ENCODE measurements at regions not wholly inside any gene's neighbourhood (a gene's known extent, or its start where the extent isn't known, plus 50 kb on each side); places are given as distances from the start of the nearest gene placed in this dataset.
"Not testable (repeated sequence)": the region's sequence is repeated elsewhere in the genome, so short reads cannot be mapped to it uniquely, and the experiment has no call there.

DNA sequence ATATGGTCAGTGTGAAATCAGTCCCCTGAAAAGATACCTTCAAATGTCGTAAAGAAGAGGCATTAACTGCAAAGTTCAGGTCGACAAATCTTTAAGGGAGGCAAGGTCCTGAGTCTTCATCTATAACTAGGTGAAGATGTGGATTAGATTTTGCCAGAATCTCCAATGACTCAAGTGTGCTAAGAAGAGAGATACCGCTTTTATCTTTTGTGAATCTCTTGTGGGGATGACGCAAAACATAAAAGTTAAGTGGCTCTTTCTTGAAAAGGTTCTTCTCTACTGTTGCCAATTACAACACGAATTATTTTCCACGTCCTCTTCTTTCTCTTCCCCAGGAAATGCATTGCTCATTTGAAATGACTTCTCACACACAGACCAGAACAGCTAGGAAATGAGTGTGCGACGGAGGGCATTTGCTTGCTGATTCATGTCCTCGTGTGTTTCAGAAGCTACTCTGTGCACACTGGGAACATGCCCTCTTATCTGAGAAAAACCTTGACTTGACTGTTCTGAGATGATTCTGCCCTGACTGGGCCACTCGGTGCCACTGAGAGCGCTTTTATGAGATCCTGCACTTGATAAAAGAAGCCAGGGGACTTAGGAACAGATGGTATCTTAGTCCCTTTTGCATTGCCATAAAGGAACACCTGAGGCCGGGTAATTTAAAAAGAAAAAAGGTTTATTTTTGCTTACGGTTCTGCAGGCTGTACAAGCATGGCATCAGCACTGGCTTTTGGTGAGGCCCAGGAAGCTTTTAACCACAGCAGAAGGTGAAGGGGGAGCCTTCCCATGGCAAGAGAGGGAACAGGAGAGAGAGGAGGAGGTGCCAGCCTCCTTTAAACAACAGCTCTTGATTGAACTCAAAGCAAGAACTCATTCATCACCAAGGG is 169.5 kb upstream of the PFKP start:
- no peak for DNase-seq (ENCODE audit: low read depth)
- TF ChIP-seq, protein P1, sequence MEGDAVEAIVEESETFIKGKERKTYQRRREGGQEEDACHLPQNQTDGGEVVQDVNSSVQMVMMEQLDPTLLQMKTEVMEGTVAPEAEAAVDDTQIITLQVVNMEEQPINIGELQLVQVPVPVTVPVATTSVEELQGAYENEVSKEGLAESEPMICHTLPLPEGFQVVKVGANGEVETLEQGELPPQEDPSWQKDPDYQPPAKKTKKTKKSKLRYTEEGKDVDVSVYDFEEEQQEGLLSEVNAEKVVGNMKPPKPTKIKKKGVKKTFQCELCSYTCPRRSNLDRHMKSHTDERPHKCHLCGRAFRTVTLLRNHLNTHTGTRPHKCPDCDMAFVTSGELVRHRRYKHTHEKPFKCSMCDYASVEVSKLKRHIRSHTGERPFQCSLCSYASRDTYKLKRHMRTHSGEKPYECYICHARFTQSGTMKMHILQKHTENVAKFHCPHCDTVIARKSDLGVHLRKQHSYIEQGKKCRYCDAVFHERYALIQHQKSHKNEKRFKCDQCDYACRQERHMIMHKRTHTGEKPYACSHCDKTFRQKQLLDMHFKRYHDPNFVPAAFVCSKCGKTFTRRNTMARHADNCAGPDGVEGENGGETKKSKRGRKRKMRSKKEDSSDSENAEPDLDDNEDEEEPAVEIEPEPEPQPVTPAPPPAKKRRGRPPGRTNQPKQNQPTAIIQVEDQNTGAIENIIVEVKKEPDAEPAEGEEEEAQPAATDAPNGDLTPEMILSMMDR (conservative IDR thresholded peaks at IDR 0.05; ENCODE audit: low read length): no peak
- H3K4me3 ChIP-seq (ENCODE audit: low read length): no peak overlapping the region

DNA sequence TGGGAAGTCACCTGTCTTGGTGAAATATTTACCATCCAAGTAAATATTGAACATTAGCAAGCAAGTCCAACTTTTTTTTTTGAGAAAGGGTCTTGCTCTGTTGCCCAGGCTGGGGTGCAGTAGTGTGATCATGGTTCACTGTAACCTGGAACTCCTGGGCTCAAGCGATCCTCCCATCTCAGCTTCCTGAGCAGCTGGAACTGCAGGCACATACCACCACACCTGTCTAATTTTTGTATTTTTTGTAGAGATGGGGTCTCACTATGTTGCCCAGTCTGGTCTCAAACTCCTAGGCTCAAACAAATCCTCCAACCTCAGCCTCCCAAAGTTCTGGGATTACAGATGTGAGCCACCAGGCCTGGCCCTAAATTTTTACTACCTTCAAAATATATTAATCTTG is 171.0 kb upstream of the PFKP start:
- H3K4me3 ChIP-seq (ENCODE audit: low read length); DNase-seq (ENCODE audit: low read depth): not testable (repeated sequence)

DNA sequence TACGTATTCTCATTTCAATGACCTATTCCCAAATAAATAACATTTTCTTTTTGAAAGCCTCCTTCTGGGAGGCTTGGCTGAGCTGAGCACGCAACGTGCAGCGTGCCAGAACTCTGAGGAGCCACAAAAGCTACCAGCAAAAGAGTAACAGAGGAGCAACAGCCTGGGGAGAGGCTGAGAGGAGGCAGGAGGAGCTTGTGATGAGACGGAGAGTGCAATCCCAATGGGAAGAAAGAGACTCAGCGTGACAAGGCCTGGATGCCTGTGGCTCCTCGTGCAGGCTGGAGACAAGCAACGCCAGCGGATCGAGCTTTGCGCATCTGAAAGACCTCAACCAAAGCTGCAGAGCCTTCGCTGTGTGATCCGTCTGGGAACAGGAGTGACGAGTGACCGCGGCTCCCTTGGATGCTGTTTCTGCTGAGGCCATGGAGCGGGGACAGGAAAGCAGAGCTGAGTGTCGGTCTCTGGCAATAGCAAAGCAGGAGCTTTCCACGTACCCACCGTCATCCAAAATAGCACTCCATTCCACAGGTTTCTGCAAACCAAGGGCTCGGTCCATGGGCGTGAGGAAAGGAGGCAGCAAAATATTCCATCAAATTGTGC is 171.7 kb upstream of the PFKP start:
- DNase-seq (ENCODE audit: low read depth): no peak
- H3K4me3 ChIP-seq (ENCODE audit: low read length): no peak overlapping the region
- TF ChIP-seq, protein P1 (conservative IDR thresholded peaks at IDR 0.05; ENCODE audit: low read length): no peak

DNA sequence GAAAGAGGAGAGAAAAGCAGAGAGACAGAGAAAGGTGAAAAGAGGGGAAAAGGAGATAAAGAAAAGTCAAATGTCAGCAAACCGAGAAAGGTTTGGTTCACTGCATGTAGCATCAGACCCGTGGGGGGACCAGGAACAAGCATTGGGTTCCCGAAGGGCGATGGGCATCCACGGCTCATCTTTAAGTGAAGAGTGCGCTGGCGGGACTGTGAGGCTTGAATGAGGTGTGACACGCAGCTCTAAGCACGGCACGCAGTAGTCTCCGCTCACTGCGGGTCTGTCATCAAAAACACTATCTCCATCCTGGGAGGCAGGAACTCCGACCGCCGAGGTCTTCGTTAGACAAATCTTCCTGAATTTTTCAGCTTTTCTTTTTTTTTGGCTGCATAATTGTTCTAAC is 173.4 kb upstream of the PFKP start:
- TF ChIP-seq, protein P1 (conservative IDR thresholded peaks at IDR 0.05; ENCODE audit: low read length): no peak
- DNase-seq (ENCODE audit: low read depth): no peak
- no peak overlapping the region for H3K4me3 ChIP-seq (ENCODE audit: low read length)

DNA sequence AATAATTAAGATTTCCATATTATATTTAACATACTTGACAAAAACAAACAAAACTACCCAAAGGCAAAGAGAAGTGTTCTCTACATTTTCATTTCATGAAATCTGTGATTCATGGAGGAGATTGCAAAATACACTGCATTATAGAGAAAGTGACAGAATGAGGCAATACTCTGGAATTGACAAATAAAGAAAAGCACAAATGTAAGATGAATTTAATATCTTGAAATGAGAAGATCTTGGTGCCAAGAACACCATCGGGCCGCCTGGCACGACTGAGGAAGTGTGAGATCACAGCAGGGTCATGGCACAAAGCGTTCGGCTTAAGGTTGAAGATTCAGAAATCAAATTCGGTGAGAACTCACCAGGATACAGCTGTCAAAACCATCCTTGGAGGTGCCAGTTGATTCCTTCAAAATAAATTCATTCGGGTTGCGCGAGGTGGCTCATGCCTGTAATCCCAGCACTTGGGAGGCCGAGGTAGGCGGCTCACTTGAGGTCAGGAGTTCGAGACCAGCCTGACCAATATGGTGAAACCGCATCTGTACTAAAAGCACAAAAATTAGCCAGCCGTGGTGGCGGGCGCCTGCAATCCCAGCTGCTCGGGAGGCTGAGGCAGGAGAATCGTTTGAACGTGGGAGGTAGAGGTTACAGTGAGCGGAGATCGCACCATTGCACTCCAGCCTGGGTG is 174.0 kb upstream of the PFKP start:
- no peak for DNase-seq (ENCODE audit: low read depth)
- TF ChIP-seq, protein P1 (conservative IDR thresholded peaks at IDR 0.05; ENCODE audit: low read length): no peak
- H3K4me3 ChIP-seq (ENCODE audit: low read length): no peak overlapping the region

DNA sequence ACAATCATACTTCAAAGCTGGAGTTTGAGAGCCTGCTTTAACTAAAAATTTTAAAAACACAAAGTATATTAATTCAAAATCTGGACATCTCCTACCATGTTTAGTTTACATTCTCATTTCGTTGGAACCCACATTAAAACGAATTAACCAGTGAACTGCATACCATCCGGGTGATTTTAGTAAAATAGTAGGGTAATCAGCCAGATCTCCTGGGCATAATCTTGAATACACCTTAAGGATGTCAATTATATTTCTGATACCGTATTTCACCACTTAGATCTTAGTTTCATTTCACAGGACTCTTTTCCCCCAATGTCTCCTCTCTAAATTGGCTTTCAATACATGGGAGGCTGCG is 175.6 kb upstream of the PFKP start:
- DNase-seq (ENCODE audit: low read depth): no peak
- TF ChIP-seq, protein P1 (conservative IDR thresholded peaks at IDR 0.05; ENCODE audit: low read length): no peak
- no peak overlapping the region for H3K4me3 ChIP-seq (ENCODE audit: low read length)

DNA sequence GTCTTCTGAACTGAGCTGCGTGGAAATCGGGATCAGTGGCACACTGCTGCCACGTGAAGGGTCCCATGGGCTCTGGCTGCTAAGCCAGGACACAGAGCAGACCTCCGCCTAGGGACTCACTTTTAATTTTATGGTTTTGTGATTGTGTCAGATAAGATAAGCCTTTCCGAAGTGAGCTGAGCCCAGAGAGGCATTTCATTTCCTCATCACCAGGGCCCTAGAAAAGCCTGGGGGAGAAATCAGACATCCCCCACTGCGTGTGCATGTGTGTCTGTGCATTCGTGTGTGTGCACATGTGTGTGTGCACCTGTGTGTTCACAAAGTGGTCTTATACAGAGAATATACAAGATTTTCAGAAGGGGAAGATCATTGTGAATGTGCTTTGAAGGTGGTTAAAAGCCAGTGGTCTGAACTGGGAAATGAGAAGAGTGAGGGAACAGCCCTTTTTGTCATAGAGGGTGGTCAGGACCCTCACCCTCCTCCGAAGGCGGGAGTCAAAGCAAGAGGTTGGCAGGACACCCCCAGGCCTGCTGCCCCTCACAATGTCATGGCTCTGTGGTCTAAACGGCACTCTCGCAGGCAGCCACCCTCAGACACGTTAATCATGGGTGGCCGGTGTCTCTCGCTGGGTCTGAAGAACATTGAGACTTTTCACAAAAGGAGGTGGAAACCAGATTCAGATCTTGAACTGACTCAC is 176.1 kb upstream of the PFKP start:
- TF ChIP-seq, protein P1 (conservative IDR thresholded peaks at IDR 0.05; ENCODE audit: low read length): no peak
- H3K4me3 ChIP-seq (ENCODE audit: low read length): no peak overlapping the region
- no peak for DNase-seq (ENCODE audit: low read depth)

Data from AG10803 (cell line).